ENCODE measurements at regions not wholly inside any gene's neighbourhood (a gene's known extent, or its start where the extent isn't known, plus 50 kb on each side); places are given as distances from the start of the nearest gene placed in this dataset.

GRCh38 chr3:182067423-182067822 lies 355.7 kb downstream of the SOX2 start:
- DNase-seq (ENCODE audit: low read depth in 2 of 2): no peak

- no peak for DNase-seq (ENCODE audit: low read depth in 2 of 2)
These were observed 366.6 kb downstream of the SOX2 start for GRCh38 chr3:182078316-182078715.

GRCh38 chr3:182078929-182079328 lies 367.2 kb downstream of the SOX2 start:
- no peak for DNase-seq (ENCODE audit: low read depth in 2 of 2)

DNA sequence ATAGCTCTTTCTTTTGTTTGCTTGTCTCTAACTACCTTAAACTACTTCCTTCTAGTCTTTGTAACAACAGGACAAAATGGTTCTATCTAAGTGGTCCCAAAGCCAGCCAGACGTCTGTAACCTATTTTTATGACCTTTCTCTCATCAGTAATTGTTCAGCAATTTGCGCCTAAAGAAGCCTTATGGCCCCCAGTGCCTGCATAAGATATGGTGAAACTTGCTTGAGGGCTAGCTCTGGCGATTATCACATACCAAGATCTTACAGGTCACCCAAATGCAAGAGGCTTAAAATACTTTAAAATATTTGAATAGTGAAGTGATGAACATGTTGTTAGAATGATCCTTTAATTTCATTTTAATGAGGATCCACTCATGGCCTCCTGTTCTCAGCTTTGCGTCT lies 369.4 kb downstream of the SOX2 start:
- no peak for DNase-seq (ENCODE audit: low read depth in 2 of 2)

DNA sequence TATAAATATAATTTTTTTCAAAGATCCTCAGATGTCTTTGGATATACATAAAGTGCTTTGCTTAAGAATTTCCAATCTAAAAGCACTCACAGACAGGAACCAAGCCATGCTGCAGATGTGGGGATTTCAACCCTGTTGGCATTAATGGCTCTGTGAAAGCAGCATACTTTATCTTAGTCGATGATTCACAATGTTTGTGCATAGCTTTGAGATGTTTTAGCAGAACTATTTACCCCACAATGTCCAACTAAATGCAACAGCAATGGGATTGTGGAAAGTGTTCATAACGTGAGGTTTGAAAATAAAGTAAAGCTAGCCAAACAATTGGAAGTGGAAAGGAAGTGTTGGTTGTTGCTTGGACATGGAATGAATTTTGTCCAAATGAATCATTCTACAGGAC lies 371.4 kb downstream of the SOX2 start:
- no peak for DNase-seq (ENCODE audit: low read depth in 2 of 2)

DNA sequence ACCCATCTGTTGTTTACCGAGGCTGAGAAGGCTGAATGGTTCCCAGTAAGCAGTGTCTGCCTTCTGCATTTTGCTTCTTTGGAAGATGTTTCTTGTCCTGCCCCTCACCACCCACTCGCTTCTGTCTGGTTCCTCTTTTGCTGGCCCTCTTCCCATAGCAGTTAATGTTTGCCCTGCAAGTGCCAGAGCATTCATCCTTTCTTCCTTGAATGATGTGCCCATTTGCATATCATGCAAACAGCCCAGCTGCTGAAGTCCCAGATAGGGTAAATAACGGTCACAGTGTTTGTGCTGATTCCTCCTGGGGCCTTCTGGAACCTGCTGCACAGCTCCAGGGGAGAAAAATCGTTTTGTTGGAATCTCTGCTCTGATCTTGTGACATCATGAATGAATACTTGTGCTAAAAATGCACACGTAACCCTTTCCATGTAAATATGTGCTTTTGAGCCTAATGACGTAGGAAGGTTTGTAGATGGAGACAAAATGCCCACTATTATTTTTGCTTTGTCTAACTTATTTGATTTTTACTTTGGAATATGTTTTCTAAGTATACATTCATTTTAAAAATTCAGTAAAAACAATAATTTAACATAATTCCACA lies 381.0 kb downstream of the SOX2 start:
- no peak for DNase-seq (ENCODE audit: low read depth in 2 of 2)

- DNase-seq (ENCODE audit: low read depth in 2 of 2): no peak
These were observed 382.6 kb downstream of the SOX2 start for GRCh38 chr3:182094321-182094720.

- no peak for DNase-seq (ENCODE audit: low read depth in 2 of 2)
These were observed 393.2 kb downstream of the SOX2 start for GRCh38 chr3:182104881-182105280.

- no peak for DNase-seq (ENCODE audit: low read depth in 2 of 2)
These were observed 394.1 kb downstream of the SOX2 start for GRCh38 chr3:182105875-182106274.

- no peak for DNase-seq (ENCODE audit: low read depth in 2 of 2)
These were observed 396.6 kb downstream of the SOX2 start for GRCh38 chr3:182108371-182108770.

- no peak for DNase-seq (ENCODE audit: low read depth in 2 of 2)
These were observed 400.2 kb downstream of the SOX2 start for GRCh38 chr3:182111967-182112366.

DNA sequence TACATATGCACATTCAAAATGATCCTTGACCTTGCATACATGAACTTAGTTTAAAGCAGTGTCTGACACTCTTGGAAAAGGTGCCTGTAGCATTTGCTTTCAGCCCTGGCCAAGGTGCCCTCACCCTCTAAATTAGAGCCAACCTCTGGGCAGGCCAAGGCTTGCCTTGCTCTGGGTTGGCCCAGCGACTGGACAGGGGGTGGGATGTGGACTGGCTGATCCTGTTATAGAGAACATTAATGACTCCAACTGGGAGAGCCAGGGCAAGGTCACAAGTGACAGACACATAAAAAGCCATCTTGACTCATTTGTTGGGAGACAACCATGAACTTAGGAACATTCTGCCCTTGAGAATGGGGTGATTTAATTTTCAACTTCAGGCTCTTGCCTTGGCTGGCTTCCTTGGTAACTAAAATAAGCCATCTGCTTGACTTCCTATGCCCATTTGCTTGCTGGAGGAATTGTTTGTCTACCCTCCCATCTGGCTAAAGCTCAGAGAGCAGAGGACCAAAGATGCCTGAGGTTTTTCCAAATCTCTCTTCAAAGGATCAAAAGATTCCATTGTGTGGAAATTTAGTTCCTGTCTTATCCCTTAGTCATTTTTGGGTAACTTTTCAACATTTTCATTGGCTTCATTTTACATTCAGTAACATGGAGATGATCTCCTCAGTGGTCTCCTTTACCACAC lies 403.7 kb downstream of the SOX2 start:
- DNase-seq (ENCODE audit: low read depth in 2 of 2): no peak

DNA sequence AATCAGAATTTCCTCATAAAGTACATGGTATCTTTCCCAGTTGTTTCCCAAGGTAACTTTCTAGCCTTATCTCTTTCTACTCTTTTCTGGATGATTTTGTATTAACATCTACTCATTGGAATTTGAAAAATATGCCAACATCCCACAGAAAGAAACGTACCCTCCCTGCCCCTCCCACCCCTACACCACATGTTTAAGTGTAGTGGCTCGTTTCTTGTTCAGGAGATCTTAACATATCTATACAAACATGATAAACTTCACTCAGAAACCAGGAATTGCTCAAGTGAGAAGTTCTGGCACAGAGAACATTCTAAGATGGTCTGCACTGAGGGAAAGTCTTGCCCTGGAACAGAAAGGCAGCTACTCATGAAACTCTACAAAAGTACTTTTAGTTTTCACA lies 404.7 kb downstream of the SOX2 start:
- no peak for DNase-seq (ENCODE audit: low read depth in 2 of 2)

GRCh38 chr3:182117131-182117530 lies 405.4 kb downstream of the SOX2 start:
- no peak for DNase-seq (ENCODE audit: low read depth in 2 of 2)

DNA sequence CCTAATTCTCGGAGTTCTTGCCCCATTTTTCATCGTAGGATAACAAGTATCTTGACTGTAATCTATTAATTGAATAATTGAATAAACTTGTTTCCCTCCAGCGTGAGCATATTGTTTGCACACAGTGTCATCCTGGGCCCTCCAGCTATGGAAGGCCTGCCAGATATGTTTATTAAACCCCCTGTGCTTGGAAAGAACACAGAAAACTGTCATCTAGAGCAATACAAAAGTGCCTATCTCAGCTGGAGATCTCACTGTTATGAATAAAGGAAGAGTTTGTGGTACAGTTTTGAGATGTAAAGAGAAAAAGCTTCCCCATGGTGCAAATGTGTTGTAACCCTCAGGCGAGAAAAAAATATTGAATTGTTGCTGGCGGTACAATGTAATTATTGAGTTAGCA lies 405.9 kb downstream of the SOX2 start:
- DNase-seq (ENCODE audit: low read depth in 2 of 2): no peak

GRCh38 chr3:182118066-182118465 lies 406.3 kb downstream of the SOX2 start:
- DNase-seq (ENCODE audit: low read depth in 2 of 2): no peak

DNA sequence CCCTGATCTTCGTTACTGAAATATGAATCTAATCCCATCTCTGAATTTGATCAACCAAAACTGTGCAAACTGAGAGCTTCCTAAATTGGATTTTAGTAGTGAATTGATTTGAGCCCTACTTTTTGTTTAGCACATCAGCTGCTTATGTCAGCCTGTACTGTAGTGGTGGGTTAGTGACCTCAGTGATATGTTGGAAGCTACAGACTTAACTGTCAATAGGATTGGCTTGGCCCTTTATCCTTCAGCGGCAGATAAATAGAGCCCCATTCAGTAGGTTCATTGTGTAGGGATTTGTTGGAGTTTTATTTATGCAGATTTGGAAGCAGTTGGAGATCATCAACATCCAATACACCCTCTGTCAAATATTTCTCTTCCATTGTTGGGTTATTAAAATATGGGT lies 409.7 kb downstream of the SOX2 start:
- DNase-seq (ENCODE audit: low read depth in 2 of 2): no peak

DNA sequence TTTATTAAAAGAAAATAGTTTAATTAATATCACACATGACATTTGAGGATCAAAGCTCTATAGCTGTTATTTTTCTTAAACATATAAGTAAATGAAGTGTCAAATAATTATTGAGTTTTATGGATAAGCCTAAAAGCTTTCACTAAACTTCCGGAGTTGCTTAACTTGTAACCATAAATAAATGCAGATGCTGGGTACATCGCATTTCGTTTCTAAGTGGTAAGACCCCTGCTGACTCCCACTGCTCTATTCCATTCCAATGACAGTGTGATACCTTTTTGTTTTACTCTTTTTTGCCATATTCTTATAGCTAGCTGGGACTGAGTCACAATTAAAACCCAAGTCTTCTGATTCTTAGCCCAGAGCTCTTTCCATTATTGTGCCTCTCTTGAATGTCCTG lies 411.1 kb downstream of the SOX2 start:
- no peak for DNase-seq (ENCODE audit: low read depth in 2 of 2)

DNA sequence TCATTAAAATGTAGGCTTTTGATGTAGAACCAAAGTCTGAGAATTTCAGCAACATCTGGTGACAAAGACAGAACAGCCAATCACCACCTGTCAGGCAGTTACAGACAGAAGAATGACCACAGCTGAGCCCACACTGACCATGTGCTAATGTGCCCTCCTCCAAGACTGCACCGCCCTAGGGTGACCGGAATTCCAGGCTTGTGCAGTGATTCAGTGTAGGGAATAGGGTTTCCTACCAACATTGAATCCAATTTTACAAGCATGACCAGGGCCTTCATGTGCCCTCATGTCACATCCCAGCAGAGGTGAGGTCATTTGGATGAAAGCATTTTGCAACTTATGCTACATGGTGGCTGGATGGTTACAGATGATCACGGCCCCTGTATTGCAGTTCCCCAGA lies 412.5 kb downstream of the SOX2 start:
- DNase-seq (ENCODE audit: low read depth in 2 of 2): no peak

DNA sequence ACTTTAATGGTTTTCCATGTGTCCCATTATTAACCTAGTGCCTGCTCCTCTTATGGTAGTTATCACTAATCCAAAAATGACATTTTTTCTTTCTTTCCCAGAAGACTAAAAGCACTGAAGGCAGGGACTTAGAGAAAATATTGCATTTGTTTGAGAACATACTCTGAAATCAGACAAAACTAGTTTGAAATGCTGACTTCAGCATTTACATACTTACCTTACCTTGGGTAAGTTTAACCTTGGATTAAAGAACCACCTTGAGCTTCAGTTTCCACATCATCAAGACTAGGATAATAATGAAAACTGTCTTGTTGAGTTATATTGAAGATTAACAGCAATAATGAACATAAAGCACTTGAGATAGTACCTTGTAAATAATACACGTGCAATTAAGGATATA lies 413.0 kb downstream of the SOX2 start:
- no peak for DNase-seq (ENCODE audit: low read depth in 2 of 2)

GRCh38 chr3:182129740-182130139 lies 418.0 kb downstream of the SOX2 start:
- DNase-seq (ENCODE audit: low read depth in 2 of 2): no peak

DNA sequence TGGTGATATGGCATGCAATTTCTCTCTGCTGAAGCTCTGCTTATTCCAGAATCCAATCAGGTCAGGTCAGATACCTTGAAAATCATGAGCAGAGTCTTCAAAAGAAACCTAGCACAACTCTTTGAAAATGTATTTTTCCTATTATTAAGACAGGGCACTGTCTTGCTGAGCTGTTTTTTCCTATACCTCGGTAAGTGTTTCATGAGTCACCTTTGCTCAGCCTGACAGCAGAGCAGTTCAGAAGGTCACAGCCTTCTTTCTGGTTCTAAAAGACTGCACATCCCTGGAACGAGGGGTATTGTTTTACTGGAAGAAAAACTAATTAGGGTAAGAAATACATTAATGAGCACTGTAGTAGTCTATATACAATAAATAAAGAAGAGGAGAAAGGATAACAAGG lies 422.0 kb downstream of the SOX2 start:
- DNase-seq (ENCODE audit: low read depth in 2 of 2): no peak

DNA sequence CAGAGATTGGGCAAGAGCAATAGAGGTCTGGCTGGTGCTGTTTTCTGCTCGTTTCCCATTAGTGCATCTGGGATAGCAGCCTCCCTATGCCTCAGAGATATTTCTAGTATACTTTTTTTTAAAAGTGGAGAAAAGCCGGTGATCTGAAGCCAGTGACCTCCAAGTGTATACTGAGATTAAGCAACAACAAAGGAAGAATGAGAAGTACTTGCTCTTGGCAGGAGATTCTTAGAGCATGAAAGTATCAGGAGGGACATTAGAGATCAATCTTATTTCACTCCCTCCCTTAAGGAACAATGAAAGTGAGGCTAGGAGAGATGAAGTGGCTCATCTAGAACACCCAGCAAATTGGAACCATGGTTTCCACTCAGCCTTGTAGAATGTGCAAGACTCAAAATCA lies 423.3 kb downstream of the SOX2 start:
- DNase-seq (ENCODE audit: low read depth in 2 of 2): no peak
